Right kidney (tissue), 1 donor: ENCODE measurements at regions not wholly inside any gene's neighbourhood (a gene's known extent, or its start where the extent isn't known, plus 50 kb on each side); places are given as distances from the start of the nearest gene placed in this dataset.
A peak's percentile ranks its signal among the peaks of the same experiment; 100 is the strongest.

ENCODE experiments used
- DNase-seq: peaks from one replicate; pipeline ENCODE4 v3.0.0-alpha.2; 2016

DNA sequence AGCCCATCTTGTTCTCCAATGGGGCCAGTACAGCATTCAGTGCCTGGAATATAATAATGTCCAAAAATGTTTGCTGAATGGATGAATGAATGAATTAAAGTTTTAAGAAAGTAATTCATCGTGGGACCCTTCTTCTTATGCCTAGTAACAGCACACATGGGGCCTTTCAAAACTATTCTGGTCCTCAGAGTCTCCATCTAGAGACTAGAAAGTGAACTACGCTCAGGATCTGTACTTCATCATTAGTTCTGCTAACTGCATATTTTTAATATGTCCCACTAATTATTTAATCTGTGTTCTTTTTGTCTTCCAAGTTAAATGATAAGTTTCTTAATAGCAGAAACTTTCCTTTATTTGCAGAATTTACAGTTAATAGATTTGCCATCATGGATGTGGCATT, 172.5 kb downstream of the SMAD2 start:
- DNase-seq = no peak

DNA sequence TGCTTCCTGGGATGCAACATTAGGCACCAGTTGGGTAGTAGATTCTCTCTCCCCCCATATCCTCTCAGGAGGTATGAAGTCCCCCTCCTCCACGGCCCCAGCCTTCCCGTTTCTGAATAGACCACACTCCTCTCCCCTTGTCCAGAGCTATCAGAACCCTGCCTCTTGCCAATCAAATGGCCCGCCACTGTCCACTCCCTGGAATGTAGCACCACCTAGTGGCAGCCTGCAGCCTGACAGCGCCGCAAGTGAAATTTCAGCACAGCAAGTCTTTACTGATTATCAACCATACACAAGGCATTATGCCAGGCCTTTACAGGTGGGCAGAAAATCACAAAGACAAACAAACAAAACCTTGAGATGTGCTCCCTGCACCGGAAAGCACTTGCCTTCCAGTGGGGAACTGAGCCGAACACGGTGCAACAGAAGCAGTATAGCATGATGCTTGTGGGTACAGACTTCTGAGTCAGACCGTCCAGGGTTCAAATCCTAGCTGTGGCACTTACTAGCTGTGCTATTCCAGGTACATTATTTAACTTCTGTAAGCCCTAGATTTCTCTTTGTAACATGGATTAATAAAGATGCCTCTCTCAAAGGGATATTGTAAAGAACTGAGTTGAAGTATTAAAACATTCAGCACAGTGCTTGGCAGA, 174.0 kb downstream of the SMAD2 start:
- no peak for DNase-seq

DNA sequence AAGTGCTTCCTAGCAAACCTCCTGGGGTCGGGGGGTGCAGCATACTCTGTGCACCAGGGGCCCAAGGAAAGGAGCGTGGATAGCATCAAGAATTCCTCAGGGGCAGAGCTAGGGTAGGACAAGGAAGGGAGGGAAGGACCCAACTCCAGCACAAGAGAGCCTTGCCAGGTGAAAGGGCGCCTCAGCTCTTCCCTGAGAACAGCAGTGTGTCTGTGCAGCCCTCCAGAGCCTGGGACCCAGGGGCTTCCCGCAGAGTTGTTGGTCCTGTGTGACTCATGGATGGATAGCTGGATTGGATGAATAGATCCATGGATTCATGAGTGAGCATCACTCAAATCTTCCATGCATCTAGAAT, 175.4 kb downstream of the SMAD2 start:
- DNase-seq = no peak

DNA sequence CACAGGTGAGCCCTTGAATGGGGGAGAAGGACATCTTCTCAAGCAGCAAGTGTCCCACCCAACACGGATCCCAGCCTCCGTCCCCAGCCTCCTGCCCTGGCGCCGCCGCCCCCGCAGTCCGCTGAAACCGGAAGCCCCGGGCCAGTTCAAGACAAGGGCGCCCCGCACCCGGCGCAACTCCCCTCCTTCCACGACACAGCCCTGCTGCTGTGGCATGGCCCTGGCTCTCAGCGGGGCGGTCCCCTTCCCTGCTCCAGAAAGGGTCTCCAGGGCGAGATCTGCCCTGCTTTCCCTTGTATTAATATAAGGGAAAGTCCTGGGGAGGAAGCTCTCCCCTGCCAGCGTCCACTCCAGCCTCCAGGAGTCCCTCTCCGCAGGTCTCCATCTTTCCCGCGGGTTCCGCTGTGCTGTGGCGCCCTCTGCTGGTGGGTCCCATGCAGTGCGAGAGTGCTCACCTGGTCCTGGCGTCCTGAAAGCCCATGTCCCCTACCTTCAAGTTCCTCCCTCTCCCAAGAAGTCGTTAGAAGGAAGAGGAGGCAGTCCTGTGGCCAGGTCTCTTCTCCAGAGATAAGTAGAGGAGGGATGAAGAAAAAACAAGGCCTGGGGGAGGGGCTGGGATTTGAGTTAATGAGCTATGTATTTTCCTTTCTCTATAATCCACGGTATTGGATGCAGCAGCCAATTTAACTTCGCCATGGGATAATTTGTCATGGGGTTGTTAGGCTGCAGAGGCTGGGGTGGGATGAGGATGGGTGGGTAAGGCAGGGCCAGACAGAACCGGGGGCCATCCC, 176.0 kb downstream of the SMAD2 start:
- peak; percentile 23 for DNase-seq

DNA sequence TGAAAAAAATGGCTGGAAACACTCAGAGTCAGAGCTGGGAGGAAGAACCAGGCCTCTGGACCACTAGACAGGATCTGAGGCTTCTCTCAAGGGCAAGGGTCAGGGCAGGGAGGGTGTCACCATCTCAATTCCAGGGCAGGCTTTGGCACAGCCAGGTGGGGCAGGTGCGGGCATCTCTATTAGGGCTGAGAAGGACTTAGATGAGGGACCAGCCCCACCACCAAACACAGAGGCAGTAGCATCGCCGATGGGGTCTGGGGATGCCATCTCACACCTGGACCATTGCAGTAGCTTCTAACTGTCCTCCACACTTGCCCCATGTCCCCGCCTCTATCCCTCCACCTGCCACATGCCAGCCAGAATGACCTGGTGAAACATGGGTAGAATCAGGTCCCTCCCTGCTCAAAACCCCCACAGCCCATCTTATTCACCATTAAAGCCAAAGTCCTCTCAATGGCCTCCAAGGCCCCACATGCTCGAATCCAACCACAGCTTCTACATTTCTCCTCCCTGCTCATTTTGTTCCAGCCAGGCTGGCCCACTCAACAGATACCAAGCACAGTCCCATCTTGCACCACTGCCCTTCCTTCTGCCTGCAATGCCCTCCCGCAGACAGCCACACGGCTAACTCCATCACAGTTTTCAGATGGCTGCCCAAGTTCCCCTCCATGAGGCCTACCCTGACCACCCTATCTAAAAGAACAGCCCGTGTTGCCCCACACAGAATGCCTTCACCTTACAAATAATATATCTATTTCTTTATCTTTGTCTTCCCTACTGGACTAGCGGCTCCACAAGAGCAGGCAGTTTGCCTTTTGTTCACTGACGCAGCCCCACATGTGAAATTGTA, 177.4 kb downstream of the SMAD2 start:
- DNase-seq = no peak

DNA sequence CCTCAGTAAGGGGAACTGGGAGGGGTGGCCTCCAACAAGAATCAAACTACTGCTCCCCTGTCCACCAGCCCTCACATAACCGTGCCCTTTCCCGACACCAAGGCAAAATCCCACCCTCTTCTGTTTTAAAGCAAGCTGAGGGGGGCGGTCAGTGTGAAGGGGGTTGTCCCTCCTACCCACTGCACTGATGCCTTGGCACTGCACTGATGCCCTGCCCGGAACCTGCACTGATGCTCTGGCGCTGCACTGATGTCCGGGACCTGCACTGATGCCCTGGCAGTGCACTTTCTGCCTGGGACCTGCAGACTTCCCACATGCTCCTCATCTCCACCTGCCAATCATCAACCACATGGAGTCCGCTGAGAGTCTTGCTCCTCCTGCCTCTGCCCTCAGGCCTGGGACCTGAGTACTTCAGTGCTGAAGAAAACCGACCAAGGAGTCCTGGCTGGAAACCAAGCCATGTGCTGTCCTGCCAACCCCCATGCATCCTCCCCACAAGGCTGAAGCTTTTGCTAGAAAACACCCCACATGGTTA, 179.5 kb downstream of the SMAD2 start:
- DNase-seq = no peak

DNA sequence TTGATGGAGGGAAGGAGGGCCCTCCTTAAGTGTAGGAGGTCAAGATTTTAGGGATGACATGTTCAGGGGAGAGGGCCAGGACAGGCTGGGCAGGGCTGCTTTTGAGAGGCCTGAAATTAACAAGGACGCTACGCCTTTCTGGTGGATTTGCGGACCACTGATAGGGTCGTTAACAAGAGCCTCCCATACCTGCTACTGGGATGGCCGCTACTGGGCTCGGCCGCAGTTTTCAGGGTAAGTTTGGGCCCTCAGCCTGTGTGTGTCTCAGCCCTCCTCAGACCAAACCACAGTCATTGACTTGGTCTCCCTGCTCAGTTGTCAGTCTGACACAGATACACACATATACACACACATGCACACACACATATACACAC, 180.9 kb downstream of the SMAD2 start:
- DNase-seq = no peak

DNA sequence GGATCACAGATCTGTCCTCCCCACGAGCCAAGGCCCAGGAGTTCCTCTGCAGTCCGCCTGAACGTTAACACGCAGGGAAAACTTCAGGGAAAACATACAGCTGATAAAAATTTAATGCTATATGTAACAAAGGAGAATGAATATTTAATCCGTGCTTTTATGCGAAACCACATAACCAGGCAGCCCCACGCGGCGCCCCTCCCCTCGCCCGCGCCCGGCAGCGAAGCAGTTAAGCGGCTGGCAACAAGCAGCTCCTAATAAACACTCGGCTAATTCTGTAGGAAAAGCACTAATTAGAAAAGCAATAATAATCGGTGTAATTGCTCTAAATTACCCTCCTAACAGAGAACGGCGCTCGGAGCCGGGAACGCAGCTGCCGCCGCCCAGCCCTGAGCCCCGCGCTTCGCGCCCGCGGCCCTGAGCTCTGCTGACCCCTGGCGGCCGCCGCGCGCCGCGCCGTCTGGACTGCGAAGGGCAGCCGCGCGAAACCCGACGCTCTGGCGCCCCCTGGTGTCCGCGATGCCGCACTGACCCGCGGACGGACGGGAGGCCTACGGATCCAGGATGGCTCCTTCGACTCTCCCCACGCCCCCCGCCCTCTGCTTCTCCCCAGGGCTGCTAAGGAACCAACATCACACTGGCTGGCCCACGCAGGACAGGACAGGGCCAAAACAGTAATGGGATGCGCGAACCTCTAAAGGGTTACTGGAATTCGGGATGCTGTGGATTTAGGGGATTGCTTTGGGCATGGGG, 181.4 kb downstream of the SMAD2 start:
- DNase-seq = peak; percentile 86

DNA sequence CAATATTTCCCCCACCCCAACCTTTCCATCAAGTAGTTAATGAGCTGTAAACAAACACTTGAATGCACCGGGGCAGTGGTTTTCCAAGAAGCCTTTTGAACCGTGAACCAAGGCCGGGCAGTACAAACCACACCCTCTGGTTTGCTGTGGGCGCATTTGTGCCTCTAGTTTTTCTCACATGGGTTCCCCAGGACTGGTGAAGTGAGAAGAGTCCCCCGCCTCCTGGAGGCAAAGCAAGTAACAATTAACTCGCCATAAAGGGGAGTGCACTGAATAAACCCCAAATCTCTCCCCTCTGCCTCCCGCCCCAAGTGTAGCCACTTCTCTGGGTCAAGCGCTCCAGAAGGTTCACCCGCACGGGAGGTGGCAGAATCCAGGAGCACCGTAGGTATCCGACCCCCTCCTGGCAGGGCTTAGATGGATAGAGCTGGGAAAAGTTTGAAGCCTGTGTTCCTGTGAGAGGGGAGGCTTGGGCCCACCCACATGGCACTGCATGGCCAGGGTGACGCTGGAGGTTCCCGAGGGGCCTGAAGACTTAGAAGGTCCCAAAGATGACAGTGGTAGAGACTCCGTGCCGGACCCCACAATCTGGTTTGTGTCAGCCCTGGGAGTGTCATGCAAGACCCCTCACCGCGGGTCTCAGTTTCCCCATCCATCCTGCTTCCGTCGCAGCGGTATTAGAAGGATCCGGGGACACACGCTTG, 182.2 kb downstream of the SMAD2 start:
- peak; percentile 10 for DNase-seq

DNA sequence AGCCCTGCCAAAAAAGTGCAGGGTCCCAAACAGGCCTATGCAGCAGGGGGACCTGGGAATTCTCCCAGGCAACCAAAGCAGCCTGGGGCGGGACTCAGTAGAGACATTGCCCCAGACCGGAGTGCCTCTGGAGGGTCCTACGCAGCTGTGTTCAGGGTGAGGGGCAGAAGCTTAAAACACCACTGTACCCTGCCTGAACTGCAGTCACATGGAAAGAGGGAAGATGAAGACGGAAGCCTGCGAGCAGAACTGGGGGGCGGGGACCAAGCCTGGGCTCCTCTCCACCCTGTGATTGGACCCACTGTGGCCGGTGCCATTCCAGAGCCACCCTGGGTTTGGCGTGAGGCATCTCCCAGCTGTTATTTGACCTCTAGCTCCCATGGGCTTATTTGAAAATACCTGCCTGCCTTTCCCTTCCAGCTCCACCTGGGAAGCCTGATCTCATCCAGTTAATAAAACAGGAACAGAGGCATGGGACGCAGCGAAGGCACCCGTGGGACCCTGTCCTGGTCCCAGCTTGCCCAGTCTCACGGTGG, 183.1 kb downstream of the SMAD2 start:
- DNase-seq = no peak

DNA sequence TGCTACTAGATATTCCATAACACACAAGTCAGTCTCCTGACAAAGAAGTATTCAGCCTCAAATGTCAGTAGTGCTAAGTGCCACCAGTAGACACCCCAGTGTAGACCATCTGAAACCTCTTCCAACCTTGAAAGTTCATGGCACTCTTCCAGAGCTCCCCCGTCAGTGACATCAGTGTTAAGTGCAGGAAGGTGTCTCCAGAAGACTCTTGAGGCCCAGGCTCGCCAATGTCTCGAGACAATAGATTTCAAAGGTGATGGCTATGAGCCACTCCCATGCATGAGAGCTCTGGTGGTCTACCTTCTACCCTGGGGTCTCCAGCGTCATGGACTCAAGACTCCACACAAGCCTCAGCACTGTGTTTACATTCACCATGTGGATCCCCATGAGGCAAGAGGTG, 183.8 kb downstream of the SMAD2 start:
- no peak for DNase-seq

DNA sequence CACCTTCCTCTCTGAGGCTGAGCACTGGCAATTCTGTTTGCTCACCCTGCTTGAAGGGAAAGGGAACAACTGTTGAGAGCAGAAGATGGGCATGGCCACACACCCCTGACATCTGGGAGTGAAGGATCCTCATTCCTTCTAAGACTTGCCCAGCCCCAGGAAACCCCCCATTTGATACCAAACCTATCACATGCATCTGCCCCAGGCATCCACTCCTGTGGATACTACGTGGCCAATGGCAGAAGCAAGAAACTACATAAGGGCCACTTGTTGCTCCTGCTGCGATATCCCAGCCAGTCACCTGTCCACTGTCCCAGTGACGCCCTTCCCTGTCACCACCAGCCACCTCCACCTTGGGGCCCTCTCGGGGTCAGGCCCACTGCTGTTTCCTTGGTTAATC, 185.2 kb downstream of the SMAD2 start:
- DNase-seq = no peak

DNA sequence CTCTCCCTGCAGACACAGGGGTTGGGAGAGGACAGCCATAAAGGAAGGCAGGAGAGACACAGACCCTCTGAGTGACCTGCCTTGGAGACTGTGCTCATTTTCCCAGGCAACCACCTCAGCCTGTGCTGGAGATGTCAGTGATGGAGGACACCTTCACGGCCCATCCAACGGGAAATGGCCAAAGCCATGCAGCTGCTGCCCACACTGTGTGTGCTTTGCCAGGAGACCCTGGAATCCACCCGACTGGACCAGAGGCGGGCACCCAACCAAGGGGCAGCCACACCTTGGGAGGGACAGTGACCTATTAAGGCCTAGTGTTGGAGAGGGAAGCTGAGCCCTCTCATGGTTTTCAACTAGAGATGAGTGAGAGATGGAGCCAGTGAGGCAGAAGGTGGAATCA, 192.5 kb downstream of the SMAD2 start:
- no peak for DNase-seq

DNA sequence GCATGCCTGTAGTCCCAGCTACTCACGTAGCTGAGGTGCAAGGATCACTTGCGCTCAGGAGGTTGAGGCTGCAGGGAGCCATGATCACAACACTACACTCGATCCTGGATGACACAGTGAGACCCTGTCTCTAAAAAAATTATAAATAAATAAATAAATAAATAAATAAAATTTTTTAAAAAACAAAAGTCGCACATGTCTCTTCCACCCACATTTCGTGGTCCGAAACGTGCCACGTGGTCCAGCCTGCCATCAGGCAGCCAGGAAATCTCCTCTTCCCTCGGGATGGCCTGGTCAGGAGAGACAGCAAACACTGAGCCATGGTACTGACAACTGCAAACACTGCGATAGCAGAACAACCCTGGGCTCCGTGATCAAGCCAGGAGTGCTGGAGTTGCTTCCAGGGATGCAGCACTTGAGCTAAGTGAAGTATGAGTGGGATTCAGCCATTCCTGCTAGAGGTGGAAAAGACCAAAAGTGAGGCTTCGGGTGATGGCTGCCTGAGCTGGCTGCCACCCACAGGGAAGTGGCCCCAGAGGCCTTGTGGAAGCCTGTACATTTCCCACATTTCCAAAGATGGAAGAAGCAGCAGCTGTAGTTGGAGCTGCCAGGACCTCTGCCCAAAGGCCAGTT, 193.1 kb downstream of the SMAD2 start:
- no peak for DNase-seq

DNA sequence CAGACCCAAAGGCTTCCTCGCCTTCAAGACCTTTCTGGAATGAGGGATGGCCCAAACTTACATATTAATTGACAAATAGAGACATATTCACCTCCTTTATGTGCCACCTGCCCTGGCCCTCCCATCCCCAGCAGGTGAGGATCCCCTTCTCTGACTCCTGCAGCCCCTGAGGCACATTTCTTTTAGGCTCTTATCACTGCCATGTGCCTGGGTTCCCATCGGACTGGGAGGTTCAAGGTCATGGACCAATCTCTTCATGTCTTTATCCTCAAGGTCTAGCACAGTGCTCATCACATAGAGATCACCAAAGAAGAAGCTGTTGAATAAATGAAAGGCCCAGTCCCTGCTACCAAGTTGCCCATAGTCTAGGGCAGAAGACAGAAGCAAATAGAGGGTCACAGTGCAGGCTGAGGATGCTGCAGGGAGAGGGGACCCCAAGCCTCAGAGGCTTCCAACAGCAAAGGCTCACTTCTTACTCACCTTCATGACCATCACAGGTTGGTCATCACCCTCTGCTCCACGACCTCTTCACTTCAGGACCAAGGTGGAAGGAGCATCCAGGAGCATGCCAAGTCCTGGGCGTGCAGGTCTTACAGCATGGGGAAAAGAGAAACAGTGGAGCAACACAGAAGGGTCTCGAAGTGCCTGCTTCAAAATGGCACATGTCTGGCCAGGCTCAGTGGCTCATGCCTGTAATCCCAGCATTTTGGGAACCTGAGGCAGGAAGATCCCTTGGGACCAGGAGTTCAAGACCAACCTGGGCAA, 193.9 kb downstream of the SMAD2 start:
- DNase-seq = no peak

DNA sequence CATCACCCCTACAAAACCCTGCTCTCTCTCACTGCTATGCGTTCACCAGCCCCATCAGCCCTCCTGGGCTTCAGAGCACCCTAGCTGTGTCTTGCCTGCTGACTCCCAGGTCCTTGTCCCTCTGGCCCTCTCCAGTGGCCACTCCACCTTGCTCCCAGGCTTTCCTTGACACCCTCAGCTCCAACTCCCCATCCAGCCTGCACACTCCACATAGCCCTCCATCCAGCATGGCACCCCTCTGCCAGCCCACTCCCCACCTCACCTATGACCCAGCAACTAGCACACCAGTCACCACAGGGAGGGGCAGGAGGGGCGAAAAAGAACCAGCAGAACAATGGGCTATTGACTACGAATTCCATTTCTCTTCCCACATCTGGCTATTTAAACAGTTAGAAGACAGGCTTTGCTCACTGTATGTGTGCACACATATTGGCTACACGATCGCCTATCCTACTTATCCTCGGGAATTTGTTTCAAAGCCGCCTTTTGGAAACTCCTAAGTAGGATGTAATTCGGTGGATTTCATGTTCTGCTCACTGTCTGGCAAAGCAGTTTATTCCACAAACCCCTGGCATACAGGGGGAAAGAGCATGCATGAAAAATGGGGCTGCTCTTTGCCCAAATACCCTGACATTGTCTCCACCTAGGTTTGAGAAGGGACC, 195.3 kb downstream of the SMAD2 start:
- DNase-seq = no peak

DNA sequence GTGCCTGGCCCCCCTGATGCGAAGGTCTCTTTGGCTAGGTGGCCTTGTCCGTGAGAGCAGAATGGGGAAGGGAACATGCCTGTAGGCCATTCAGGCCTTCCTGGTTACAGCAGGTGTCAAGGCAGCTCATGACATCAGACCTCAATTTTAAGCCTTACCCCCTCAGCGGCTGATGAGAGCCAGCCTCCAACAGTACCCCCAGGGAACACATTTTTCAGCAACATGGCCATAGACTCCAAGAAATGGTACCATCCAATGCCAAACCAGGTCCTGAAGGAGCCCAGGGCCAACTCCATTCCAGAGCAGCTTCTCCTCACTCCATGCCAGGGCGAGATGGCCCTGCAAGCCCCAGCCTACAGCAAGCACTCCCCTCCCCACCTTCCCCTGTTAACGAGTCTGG, 199.2 kb downstream of the SMAD2 start:
- no peak for DNase-seq

DNA sequence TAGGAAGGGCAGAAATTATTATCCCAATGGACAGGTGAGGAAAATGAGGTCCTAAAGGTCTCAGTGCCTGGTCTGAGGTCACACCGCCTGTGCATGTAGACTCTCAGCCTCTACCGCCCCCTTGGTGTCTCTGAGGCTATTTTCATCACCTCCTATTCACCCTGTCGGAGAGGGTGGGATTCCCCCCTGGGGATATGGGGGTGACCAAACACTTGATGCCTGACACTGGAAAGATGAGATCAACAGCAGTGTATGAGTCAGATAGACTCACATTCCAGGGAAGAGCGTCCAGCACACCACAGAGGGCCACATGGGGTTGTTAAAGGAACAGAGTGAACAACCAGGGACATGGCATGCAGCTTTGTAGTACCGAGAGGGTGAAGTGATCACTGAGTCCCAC, 199.7 kb downstream of the SMAD2 start:
- no peak for DNase-seq

DNA sequence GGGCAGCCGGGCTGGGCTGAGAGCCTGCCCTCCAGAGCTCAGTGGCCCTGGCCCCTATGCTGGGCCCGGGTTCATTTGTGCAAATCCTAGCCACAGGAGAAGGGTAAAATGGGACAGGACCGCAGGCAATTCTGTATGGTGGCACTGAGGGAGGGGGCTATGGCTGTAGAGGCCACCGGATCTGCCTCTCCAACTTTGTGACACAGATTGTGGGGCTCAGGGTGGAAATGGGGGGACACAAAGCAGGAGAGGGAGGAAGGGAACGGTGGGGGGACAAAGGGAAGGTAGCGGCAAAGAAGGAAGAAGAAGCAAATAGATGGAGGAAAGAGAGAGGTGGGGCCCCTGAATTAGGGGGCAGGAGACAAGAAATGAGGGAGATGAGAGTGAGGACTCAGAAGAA, 201.1 kb downstream of the SMAD2 start:
- DNase-seq = no peak

DNA sequence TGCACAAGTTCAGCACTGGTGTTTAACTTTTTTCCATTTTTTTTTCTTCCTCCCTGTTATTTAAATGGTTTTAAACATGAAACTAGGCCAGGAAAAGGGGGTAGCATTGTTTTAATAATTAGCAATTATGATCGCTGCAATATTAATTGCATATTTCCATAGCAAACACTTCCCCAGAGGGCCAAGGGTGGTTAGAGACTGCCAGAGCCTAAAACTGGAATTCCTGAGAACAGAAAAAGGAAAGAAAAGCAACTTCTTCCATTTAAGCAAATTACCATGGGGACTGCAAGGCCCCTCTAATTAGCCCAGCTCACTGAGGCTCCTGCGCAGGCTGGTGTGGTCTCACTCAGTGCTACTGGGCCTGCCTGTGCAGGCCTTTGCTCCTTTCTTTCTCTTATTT, 201.5 kb downstream of the SMAD2 start:
- no peak for DNase-seq
